K562 (cell line): ENCODE measurements at regions not wholly inside any gene's neighbourhood (a gene's known extent, or its start where the extent isn't known, plus 50 kb on each side); places are given as distances from the start of the nearest gene placed in this dataset.

Experiments
- CBFA2T2 ChIP-seq: fragments of 450-650 bp; conservative IDR thresholded peaks from 2 replicates; pipeline ENCODE4 v1.6.1; 2017; ENCODE audit warnings: mild to moderate bottlenecking
- E2F5 ChIP-seq: sonication (generic); formaldehyde crosslinking; IDR thresholded peaks from 2 replicates; pipeline ENCODE4 v1.8.0; 2022; ENCODE audit warnings: mild to moderate bottlenecking, missing genetic modification reagents
- GATAD2A ChIP-seq: fragments of 450-650 bp; IDR thresholded peaks from 2 replicates; pipeline ENCODE4 v1.6.1; 2017
- KAT8 ChIP-seq: fragments of 450-650 bp; IDR thresholded peaks from 2 replicates; pipeline ENCODE4 v1.6.1; 2016; ENCODE audit warnings: low read depth, mild to moderate bottlenecking
- MYC ChIP-seq, 2 experiments: fragments of 250-450 bp in 1 of 2; sonication (Bioruptor Pico) in 1 of 2; IDR thresholded peaks; 2 replicates each; pipeline versions ENCODE4 v1.5.1 to v1.6.1; 2012 to 2021; ENCODE audit warnings: low read depth in 2 of 2, borderline replicate concordance in 1 of 2, improper control_type of control experiment in 1 of 2, low read length in 1 of 2, mild to moderate bottlenecking in 1 of 2, moderate library complexity in 1 of 2
- NFXL1 ChIP-seq: fragments of 450-650 bp; formaldehyde crosslinking; IDR thresholded peaks from 2 replicates; pipeline ENCODE4 v1.4.0; 2021; ENCODE audit warnings: mild to moderate bottlenecking
- SFPQ ChIP-seq: fragments of 200-400 bp; formaldehyde crosslinking; IDR thresholded peaks from 2 replicates; pipeline ENCODE4 v1.6.1; 2017; ENCODE audit warnings: mild to moderate bottlenecking, low read depth, low read length, moderate library complexity
- SP1 ChIP-seq: sonication (generic); formaldehyde crosslinking; IDR thresholded peaks from 2 replicates; pipeline ENCODE4 v1.8.1; 2022; ENCODE audit warnings: mild to moderate bottlenecking, missing genetic modification reagents
- USF2 ChIP-seq: sonication (generic); formaldehyde crosslinking; IDR thresholded peaks from 2 replicates; pipeline ENCODE4 v1.5.0; 2020; ENCODE audit warnings: missing genetic modification reagents
- YBX1 ChIP-seq: fragments of 450-650 bp; IDR thresholded peaks from 2 replicates; pipeline ENCODE4 v1.7.1; 2016; ENCODE audit warnings: mild to moderate bottlenecking
- TF ChIP-seq, protein P1 (sequence below): sonication (generic); formaldehyde crosslinking; IDR thresholded peaks from 2 replicates; pipeline ENCODE4 v1.8.1; 2023; ENCODE audit warnings: mild to moderate bottlenecking, missing genetic modification reagents
- TF ChIP-seq, protein P2 (sequence below): sonication (generic); formaldehyde crosslinking; IDR thresholded peaks from 2 replicates; pipeline ENCODE4 v1.9.0; 2022; ENCODE audit warnings: mild to moderate bottlenecking, missing genetic modification reagents
- TF ChIP-seq, protein P3 (sequence below): fragments of 450-650 bp; IDR thresholded peaks from 2 replicates; pipeline ENCODE4 v1.6.1; 2016; ENCODE audit warnings: borderline replicate concordance
- TF ChIP-seq, protein P4 (sequence below), 3 experiments: IDR thresholded peaks in 2 of 3; conservative IDR thresholded peaks in 1 of 3; 2 replicates each; pipeline ENCODE4 v1.5.1; 2011 to 2012; ENCODE audit warnings: low read length in 3 of 3, mild to moderate bottlenecking in 3 of 3, control low read depth in 2 of 3, improper control_type of control experiment in 1 of 3, inconsistent platforms in 1 of 3, low read depth in 1 of 3, mixed read lengths in 1 of 3, moderate library complexity in 1 of 3; ENCODE audit not compliant: insufficient read depth in 2 of 3

DNA sequence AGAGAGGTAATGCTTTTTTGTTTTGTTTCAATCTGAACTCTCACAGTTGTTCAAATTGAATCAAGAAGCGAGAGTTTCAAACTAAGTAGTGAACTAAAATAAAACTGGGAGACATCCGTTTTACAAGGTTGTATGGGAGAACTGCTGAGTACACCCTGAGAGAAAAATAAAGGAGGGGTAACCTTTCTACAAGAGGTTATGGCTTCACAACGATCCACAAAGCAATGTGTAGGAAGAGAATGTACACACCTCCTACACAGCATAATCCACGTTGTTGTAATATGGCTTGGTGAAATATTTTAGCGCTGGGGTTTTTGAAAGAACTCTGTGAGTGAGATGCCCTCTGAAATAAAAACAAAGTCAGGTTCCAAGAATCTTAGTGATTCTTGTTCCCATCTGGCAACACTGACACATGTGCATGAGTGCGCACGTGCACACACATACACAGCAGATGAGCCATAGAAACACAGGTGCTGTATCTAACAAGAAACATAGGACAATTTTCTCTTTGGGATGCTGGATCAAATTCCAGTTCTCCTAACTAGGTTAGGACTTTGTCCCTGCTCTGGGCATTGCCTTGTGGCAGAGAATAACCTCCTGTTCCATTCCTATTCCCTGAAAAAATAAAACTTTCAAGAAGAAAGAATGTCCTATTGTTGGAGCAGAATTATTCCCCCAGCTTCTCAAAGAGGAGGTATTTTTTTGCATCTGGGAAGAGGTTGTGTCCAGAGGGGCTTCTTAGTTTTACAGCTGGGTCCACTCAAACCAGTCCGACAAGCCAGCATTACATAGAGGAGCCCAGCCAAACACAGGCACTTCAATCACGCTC, 94.5 kb upstream of the EFNA5 start:
- no peak for TF ChIP-seq YBX1
- TF ChIP-seq, protein P1, sequence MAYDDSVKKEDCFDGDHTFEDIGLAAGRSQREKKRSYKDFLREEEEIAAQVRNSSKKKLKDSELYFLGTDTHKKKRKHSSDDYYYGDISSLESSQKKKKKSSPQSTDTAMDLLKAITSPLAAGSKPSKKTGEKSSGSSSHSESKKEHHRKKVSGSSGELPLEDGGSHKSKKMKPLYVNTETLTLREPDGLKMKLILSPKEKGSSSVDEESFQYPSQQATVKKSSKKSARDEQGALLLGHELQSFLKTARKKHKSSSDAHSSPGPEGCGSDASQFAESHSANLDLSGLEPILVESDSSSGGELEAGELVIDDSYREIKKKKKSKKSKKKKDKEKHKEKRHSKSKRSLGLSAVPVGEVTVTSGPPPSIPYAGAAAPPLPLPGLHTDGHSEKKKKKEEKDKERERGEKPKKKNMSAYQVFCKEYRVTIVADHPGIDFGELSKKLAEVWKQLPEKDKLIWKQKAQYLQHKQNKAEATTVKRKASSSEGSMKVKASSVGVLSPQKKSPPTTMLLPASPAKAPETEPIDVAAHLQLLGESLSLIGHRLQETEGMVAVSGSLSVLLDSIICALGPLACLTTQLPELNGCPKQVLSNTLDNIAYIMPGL: no peak
- TF ChIP-seq, protein P2, sequence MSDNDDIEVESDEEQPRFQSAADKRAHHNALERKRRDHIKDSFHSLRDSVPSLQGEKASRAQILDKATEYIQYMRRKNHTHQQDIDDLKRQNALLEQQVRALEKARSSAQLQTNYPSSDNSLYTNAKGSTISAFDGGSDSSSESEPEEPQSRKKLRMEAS (CRISPR knock-in tag): no peak
- TF ChIP-seq, protein P3, sequence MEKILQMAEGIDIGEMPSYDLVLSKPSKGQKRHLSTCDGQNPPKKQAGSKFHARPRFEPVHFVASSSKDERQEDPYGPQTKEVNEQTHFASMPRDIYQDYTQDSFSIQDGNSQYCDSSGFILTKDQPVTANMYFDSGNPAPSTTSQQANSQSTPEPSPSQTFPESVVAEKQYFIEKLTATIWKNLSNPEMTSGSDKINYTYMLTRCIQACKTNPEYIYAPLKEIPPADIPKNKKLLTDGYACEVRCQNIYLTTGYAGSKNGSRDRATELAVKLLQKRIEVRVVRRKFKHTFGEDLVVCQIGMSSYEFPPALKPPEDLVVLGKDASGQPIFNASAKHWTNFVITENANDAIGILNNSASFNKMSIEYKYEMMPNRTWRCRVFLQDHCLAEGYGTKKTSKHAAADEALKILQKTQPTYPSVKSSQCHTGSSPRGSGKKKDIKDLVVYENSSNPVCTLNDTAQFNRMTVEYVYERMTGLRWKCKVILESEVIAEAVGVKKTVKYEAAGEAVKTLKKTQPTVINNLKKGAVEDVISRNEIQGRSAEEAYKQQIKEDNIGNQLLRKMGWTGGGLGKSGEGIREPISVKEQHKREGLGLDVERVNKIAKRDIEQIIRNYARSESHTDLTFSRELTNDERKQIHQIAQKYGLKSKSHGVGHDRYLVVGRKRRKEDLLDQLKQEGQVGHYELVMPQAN: no peak
- TF ChIP-seq E2F5 (CRISPR knock-in tag): no peak
- TF ChIP-seq, protein P4, sequence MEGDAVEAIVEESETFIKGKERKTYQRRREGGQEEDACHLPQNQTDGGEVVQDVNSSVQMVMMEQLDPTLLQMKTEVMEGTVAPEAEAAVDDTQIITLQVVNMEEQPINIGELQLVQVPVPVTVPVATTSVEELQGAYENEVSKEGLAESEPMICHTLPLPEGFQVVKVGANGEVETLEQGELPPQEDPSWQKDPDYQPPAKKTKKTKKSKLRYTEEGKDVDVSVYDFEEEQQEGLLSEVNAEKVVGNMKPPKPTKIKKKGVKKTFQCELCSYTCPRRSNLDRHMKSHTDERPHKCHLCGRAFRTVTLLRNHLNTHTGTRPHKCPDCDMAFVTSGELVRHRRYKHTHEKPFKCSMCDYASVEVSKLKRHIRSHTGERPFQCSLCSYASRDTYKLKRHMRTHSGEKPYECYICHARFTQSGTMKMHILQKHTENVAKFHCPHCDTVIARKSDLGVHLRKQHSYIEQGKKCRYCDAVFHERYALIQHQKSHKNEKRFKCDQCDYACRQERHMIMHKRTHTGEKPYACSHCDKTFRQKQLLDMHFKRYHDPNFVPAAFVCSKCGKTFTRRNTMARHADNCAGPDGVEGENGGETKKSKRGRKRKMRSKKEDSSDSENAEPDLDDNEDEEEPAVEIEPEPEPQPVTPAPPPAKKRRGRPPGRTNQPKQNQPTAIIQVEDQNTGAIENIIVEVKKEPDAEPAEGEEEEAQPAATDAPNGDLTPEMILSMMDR (IDR thresholded peaks at IDR 0.05 in 2 of 3, conservative IDR thresholded peaks at IDR 0.05 in 1 of 3; ENCODE audit: insufficient read depth in 2 of 3, low read depth in 1 of 3, low read length in 3 of 3): no peak
- no peak for TF ChIP-seq MYC (IDR thresholded peaks at IDR 0.05; ENCODE audit: low read depth, low read length)
- no peak for TF ChIP-seq MYC (CRISPR knock-in tag; IDR thresholded peaks at IDR 0.05; ENCODE audit: borderline replicate concordance, low read depth)
- TF ChIP-seq KAT8: no peak
- no peak for TF ChIP-seq GATAD2A
- TF ChIP-seq SP1 (CRISPR knock-in tag): no peak
- TF ChIP-seq USF2 (CRISPR knock-in tag): no peak
- no peak for TF ChIP-seq SFPQ
- no peak for TF ChIP-seq NFXL1 (CRISPR knock-in tag)
- TF ChIP-seq CBFA2T2: no peak
